ENCODE measurements at regions not wholly inside any gene's neighbourhood (a gene's known extent, or its start where the extent isn't known, plus 50 kb on each side); places are given as distances from the start of the nearest gene placed in this dataset.

DNA sequence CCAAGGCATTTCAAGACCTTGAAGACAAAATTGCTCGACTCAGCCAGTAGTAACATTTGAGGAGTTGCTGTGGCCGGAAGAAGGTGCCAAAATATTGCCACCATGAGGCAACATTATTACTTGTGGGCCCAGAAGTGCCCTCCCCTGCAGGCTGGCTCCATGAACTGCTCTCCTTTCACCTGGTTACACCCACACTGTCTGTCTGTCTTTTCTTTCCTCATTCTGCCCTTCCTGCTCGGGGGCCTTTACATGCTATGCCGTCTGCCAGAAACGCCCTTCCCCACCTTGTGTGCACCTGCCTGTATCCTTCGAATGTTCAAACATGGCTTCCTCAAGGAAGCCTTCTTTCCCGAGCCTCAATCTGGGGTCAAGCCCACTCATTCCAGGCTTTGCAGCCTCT lies 224.2 kb upstream of the DIO3 start:
- TF ChIP-seq TAF1 (IDR thresholded peaks at IDR 0.05; ENCODE audit: borderline replicate concordance, low read depth, low read length) (no peak), RCOR1 (IDR thresholded peaks at IDR 0.05; ENCODE audit: low read length) (no peak), RAD21 (IDR thresholded peaks at IDR 0.05; ENCODE audit: low read length) (no peak), GATA2 (CRISPR knock-in tag; IDR thresholded peaks at IDR 0.05) (no peak), EZH2phosphoT487 (IDR thresholded peaks at IDR 0.05; ENCODE audit: borderline replicate concordance, low read depth) (no peak)
- TF ChIP-seq, protein P1, sequence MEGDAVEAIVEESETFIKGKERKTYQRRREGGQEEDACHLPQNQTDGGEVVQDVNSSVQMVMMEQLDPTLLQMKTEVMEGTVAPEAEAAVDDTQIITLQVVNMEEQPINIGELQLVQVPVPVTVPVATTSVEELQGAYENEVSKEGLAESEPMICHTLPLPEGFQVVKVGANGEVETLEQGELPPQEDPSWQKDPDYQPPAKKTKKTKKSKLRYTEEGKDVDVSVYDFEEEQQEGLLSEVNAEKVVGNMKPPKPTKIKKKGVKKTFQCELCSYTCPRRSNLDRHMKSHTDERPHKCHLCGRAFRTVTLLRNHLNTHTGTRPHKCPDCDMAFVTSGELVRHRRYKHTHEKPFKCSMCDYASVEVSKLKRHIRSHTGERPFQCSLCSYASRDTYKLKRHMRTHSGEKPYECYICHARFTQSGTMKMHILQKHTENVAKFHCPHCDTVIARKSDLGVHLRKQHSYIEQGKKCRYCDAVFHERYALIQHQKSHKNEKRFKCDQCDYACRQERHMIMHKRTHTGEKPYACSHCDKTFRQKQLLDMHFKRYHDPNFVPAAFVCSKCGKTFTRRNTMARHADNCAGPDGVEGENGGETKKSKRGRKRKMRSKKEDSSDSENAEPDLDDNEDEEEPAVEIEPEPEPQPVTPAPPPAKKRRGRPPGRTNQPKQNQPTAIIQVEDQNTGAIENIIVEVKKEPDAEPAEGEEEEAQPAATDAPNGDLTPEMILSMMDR (IDR thresholded peaks at IDR 0.05), result no peak
- TF ChIP-seq, protein P2, sequence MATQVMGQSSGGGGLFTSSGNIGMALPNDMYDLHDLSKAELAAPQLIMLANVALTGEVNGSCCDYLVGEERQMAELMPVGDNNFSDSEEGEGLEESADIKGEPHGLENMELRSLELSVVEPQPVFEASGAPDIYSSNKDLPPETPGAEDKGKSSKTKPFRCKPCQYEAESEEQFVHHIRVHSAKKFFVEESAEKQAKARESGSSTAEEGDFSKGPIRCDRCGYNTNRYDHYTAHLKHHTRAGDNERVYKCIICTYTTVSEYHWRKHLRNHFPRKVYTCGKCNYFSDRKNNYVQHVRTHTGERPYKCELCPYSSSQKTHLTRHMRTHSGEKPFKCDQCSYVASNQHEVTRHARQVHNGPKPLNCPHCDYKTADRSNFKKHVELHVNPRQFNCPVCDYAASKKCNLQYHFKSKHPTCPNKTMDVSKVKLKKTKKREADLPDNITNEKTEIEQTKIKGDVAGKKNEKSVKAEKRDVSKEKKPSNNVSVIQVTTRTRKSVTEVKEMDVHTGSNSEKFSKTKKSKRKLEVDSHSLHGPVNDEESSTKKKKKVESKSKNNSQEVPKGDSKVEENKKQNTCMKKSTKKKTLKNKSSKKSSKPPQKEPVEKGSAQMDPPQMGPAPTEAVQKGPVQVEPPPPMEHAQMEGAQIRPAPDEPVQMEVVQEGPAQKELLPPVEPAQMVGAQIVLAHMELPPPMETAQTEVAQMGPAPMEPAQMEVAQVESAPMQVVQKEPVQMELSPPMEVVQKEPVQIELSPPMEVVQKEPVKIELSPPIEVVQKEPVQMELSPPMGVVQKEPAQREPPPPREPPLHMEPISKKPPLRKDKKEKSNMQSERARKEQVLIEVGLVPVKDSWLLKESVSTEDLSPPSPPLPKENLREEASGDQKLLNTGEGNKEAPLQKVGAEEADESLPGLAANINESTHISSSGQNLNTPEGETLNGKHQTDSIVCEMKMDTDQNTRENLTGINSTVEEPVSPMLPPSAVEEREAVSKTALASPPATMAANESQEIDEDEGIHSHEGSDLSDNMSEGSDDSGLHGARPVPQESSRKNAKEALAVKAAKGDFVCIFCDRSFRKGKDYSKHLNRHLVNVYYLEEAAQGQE (IDR thresholded peaks at IDR 0.05; ENCODE audit: low read depth, low read length), result no peak
- TF ChIP-seq, protein P3, sequence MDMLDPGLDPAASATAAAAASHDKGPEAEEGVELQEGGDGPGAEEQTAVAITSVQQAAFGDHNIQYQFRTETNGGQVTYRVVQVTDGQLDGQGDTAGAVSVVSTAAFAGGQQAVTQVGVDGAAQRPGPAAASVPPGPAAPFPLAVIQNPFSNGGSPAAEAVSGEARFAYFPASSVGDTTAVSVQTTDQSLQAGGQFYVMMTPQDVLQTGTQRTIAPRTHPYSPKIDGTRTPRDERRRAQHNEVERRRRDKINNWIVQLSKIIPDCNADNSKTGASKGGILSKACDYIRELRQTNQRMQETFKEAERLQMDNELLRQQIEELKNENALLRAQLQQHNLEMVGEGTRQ (IDR thresholded peaks at IDR 0.05; ENCODE audit: borderline replicate concordance, low read depth, low read length), result no peak
- TF ChIP-seq, protein P4, sequence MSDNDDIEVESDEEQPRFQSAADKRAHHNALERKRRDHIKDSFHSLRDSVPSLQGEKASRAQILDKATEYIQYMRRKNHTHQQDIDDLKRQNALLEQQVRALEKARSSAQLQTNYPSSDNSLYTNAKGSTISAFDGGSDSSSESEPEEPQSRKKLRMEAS (IDR thresholded peaks at IDR 0.05; ENCODE audit: low read depth), result no peak

All from SK-N-SH (cell line).